Activated CD8-positive, alpha-beta memory T cell treated with anti-CD3 and anti-CD28 coated beads for 36 hours (primary cell): ENCODE measurements at regions not wholly inside any gene's neighbourhood (a gene's known extent, or its start where the extent isn't known, plus 50 kb on each side); places are given as distances from the start of the nearest gene placed in this dataset.
"Not testable (repeated sequence)": the region's sequence is repeated elsewhere in the genome, so short reads cannot be mapped to it uniquely, and the experiment has no call there.

Experiments
- CTCF ChIA-PET: fragments of 350-600 bp; sonication (Branson Sonifier 250); formaldehyde crosslinking; loops from one replicate; lab custom pipeline; 2021; ENCODE audit warnings: antibody characterized with exemption; lab: Charles Lee
- POLR2A ChIA-PET: fragments of 350-600 bp; sonication (Branson Sonifier 250); formaldehyde crosslinking; loops from one replicate; lab custom pipeline; 2021; ENCODE audit warnings: antibody characterized with exemption; lab: Charles Lee

DNA sequence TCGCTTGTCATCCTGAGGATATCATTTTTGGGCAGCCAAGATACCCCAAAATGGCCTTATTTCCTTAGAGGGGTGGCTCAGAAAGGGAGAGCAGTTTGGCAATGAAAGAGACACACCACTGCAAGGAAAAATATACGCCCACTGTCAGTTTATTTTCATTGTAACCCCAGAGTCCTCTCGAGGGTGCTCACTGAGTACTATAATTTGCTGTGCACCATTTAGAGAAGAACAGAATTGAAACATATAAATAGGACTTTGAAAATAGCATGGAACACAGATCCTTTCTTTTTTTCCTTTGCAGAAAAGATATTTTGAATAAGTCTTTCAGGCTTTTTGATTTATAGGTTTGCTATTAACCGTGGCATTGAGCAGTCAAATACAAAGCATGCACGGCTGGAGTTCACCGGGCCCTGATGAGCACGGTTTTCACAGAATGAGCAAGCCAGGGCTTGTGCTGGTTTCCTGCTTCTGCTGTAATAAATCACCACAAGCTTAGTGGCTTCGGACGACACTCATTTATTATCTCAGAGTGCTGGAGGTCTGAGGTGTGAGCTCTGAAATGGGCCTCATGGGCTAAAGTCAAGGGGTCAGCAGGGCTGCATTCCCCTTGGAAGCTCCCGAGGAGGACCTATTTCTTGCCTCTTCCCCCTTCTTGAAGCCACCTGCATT, 152.3 kb downstream of the ZNF664 start:
- POLR2A ChIA-PET = no interaction called here
- CTCF ChIA-PET = no interaction called here

GRCh38 chr12:124126950-124127655, 154.1 kb downstream of the ZNF664 start:
- CTCF ChIA-PET = no interaction called here
- POLR2A ChIA-PET = no interaction called here

DNA sequence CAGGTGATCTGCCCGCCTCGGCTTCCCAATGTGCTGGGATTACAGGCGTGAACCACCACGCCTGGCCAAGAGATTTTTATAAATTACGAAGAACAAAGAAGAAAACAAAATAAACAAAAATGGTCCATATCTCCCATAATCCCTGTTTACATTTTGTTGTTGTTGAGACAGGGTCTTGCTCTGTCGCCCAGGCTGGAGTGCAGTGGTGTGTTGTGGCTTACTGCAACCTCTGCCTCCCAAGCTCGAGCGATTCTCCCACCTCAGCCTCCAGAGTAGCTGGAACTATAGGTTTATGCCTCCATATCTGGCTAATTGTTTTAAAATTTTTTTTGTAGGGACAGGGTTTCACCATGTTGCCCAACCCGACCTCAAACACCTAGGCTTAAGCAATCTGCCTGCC, 156.1 kb downstream of the ZNF664 start:
- CTCF ChIA-PET = no interaction called here
- POLR2A ChIA-PET = no interaction called here

GRCh38 chr12:124130691-124131591, 157.9 kb downstream of the ZNF664 start:
- POLR2A ChIA-PET = no interaction called here
- CTCF ChIA-PET = interaction anchor here (0.6 kb wide), 2 partner anchors 93 to 380 kb away, joined by 4 read pairs; no protein-coding TSS in a partner anchor

- ChIA-PET CTCF (no interaction called here), POLR2A (no interaction called here)
Observed at GRCh38 chr12:124131659-124132058, 158.6 kb downstream of the ZNF664 start.

- POLR2A ChIA-PET = no interaction called here
- CTCF ChIA-PET = no interaction called here
Observed at GRCh38 chr12:124132530-124132929, 159.5 kb downstream of the ZNF664 start.

GRCh38 chr12:124136796-124137195, 158.1 kb upstream of the RFLNA start:
- CTCF ChIA-PET = no interaction called here
- POLR2A ChIA-PET = no interaction called here

DNA sequence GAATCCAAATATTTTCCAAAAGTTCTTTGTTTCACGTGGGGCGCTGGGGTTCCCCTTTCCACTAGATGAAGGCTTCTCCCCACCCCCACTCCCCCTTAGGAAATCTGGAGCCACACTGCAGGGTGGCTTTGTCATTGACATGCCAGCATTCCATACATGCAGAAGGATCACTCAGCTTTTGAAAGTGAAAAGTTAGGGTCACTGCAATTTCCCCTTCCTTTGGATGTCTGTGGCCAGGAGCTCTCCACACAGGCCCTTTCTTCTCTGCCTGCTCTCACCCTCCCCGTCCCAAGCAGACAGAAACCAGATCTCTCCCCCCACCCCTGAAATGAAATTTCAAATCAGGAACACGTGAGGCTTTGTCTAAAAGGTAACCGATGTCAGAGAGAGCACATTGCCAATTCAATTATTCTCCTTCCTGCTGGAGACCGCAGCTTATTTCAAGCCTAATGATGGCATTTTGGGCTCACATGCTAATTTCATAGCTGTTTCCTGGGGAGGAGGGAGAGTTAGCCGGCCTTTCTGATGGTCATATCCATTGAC, 153.9 kb upstream of the RFLNA start:
- ChIA-PET POLR2A (no interaction called here), CTCF (no interaction called here)

DNA sequence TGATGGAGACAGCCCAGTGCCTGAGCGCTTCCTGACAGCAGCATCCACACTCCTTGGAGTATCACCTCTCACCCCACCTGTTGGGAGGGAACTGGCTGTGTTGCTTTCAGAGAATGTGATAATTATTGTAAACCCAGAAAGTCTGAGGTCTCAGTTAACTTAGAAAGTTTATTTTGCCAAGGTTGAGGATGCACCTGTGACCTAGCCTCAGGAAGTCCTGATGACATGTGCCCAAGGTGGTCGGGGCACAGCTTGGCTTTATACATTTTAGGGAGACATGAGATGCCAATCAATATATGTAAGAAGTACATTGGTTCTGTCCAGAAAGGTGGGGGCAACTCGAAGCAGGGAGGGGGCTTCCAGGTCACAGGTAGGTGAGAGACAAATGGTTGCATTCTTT, 153.3 kb upstream of the RFLNA start:
- POLR2A ChIA-PET, CTCF ChIA-PET: not testable (repeated sequence)

DNA sequence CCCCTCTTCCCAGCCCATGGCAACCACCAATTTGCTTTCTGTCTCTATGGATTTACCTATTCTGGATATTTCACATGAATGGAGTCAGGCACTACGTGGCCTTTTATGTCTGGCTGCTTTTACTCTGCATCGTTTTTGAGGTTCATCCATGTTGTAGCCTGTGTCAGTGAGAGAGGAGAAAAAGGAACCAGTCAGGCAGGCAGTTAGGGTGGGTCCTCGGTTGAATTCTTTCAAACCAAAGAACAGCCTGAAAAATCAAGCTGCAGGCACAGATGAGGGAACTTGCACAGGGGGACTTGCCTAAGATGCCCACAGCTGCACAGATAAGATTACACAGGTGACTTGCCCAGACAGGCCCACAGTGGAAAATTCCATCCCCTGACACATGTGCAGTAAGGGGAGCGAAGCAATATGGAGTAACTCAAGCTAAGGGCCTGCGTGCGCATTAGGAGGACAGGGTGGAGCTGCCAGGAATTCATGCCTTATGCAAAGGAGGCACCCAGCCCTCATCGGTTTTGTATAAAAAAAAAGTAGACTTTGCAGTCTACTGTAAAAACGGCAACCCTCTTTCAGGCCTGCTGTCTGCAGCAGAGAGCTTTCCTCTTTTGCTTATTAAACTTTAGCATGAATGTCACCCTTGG, 152.4 kb upstream of the RFLNA start:
- CTCF ChIA-PET = no interaction called here

GRCh38 chr12:124143726-124144125, 151.2 kb upstream of the RFLNA start:
- ChIA-PET POLR2A (no interaction called here), CTCF (no interaction called here)

More for the DNA sequence above, 152.4 kb upstream of the RFLNA start:
- POLR2A ChIA-PET = no interaction called here

DNA sequence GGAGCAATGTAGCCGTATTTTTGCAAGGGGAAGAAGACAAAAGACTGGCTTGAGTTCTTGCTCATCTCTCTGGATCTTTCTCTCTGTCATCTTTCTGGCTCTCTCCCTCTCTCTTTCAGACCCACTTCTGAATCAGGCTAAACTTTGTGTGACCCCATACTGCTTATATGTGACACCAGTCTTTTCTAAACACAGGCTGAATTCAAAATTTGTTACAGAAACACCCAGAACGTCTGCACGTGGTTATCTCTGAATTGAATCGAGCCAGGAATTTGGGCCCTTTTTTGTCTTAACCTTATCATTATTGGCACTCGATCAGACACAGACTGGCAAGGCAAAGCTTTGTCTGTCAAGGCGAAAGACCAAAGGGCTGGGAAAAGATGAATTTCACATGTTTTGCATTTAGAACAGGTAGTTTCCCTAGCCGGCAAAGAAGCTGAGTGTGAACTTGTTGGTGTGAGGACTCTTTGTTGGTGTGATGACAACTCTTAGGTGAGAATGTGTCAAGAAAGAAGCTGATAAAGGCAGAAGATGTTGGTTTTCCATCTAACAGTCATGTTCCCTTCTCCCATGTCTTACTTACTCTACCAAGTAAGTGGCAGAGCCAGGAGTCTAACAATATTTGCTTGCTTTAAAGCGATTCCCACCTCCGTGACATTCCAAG, 150.2 kb upstream of the RFLNA start:
- ChIA-PET POLR2A (no interaction called here), CTCF (no interaction called here)

- ChIA-PET POLR2A (no interaction called here), CTCF (no interaction called here)
Observed at GRCh38 chr12:124147027-124147426, 147.9 kb upstream of the RFLNA start.

DNA sequence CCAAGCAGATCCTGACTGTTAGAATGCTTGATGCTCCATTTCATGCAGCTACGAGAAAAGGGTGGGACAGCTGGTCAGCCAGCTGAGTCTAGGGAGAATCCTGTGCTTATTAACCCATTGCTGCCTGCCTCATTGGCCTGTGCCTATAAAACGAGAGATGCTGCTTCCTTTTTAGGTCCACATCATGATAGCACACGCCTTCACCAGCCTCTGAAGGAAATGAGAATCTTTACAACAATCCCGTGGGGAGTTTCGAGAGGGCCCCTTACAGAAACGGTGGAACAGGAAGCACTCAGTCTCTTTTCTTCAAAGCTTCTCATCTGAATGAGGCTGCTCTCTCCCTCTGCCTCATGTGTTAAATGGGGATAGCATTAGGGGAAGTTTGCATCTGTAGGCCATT, 147.3 kb upstream of the RFLNA start:
- ChIA-PET CTCF (no interaction called here), POLR2A (no interaction called here)

DNA sequence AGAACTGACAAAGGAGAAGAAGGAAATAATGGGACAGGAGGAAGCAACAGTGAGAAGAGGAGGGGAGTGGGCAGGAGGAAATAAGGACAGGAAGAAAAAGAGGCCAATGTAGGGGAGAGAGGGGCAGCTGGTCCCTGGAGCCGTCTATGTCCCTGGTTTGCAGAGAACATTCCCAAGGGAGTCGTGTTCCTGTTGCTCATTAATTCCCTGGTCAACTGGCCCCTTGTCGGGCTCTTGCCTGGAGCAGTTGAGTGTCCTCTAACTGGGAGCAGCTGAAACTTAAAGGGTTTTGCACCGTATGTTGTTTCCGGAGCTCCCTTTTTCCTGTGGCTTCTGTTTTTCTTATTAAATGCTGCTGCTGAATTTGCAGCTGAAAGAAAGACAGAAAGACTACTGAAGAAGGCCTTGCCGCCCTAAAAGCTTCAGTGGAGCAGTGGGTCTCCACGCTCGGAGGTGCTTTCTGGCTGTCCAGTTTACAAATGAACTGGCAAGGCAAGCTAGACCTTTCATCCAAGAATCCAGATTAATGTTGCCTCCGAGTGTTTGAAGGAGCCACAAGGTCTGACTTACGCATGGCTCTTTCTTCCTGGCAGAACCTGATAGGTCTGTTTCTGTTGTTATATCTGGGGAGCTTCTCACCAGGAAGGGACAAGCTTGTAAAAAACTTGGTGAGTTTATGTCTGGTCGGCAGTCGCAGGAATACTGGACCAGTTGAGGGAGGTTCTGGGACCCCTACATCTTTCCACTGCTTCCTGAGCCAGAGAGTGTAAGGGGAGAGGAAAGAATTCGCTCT, 146.2 kb upstream of the RFLNA start:
- CTCF ChIA-PET = no interaction called here
- POLR2A ChIA-PET = no interaction called here

GRCh38 chr12:124149287-124149686, 145.6 kb upstream of the RFLNA start:
- POLR2A ChIA-PET = no interaction called here
- CTCF ChIA-PET = no interaction called here

DNA sequence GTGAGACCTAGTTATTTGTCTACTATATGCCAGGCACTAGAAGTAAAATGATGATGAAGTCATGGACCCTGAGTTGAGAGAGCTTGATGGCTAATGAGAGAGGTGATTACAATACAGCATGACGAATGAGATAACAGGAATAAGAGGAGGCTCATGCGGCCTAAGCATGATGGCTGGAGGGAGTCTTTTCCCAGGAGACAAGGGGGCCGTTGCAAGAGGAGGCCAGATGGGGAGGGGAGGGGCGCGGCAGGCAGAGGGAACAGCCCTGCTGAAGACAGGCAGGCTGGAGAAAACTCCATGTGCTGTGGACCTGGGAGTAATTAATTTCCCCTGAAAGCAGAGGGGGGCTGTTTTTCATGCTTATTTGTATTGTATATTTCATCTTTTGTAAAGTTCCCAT, 144.7 kb upstream of the RFLNA start:
- ChIA-PET POLR2A (no interaction called here), CTCF (no interaction called here)

GRCh38 chr12:124151583-124151982, 143.3 kb upstream of the RFLNA start:
- POLR2A ChIA-PET = no interaction called here
- CTCF ChIA-PET = no interaction called here
